NT2/D1 (cell line): ENCODE measurements at regions not wholly inside any gene's neighbourhood (a gene's known extent, or its start where the extent isn't known, plus 50 kb on each side); places are given as distances from the start of the nearest gene placed in this dataset.

Experiments used
- DNase-seq: peaks from one replicate; pipeline ENCODE4 v3.0.0-alpha.2; 2011; ENCODE audit warnings: low read depth, low spot score
- H3K27me3 ChIP-seq: 2 replicates; pipeline ENCODE4 v1.6.0; 2011; ENCODE audit warnings: mild to moderate bottlenecking; ENCODE audit not compliant: insufficient read length, insufficient read depth
- H3K36me3 ChIP-seq: 2 replicates; pipeline ENCODE4 v1.6.1; 2011; ENCODE audit warnings: mild to moderate bottlenecking, low read length, mixed read lengths; ENCODE audit not compliant: insufficient read depth, insufficient read length
- H3K4me1 ChIP-seq: 2 replicates; pipeline ENCODE4 v1.5.1; 2011; ENCODE audit not compliant: insufficient read depth, insufficient read length
- H3K4me3 ChIP-seq: 2 replicates; pipeline ENCODE4 v1.5.1; 2011; ENCODE audit warnings: low read depth; ENCODE audit not compliant: insufficient read length
- H3K9ac ChIP-seq: 2 replicates; pipeline ENCODE4 v1.6.0; 2011; ENCODE audit warnings: low read depth; ENCODE audit not compliant: insufficient read length
- H3K9me3 ChIP-seq: 2 replicates; pipeline ENCODE4 v1.5.1; 2011; ENCODE audit warnings: mild to moderate bottlenecking, low read length; ENCODE audit not compliant: insufficient read depth
- SUZ12 ChIP-seq: IDR thresholded peaks from 2 replicates; pipeline ENCODE4 v1.6.1; 2011; ENCODE audit not compliant: insufficient read length, insufficient read depth; ENCODE audit errors: extremely low read depth
- YY1 ChIP-seq: IDR thresholded peaks from 2 replicates; pipeline ENCODE4 v1.6.1; 2011; ENCODE audit not compliant: insufficient read length, insufficient read depth
- ZNF274 ChIP-seq: IDR thresholded peaks from 2 replicates; pipeline ENCODE4 v1.6.1; 2011; ENCODE audit warnings: mild to moderate bottlenecking, low read depth, low read length

GRCh38 chr10:104581884-104582601 is 59.0 kb upstream of the SORCS3 start:
- no peaks in the 10 kb centered on the region for H3K4me1 ChIP-seq
- no peaks in the 10 kb centered on the region for H3K9me3 ChIP-seq
- H3K9ac ChIP-seq: no peak overlapping the region
- H3K36me3 ChIP-seq: no peaks in the 10 kb centered on the region
- TF ChIP-seq YY1: no peak
- no peak for TF ChIP-seq SUZ12
- TF ChIP-seq ZNF274: no peak
- no peak overlapping the region for H3K4me3 ChIP-seq
- DNase-seq: no peak
- peaks cover 3% of the 10 kb centered on the region for H3K27me3 ChIP-seq

- H3K9me3 ChIP-seq: no peaks in the 10 kb centered on the region
- TF ChIP-seq YY1 (no peak), ZNF274 (no peak), SUZ12 (no peak)
- DNase-seq: no peak
- no peak overlapping the region for H3K9ac ChIP-seq
- H3K27me3 ChIP-seq: peaks cover 3% of the 10 kb centered on the region
- H3K36me3 ChIP-seq: no peaks in the 10 kb centered on the region
- no peaks in the 10 kb centered on the region for H3K4me1 ChIP-seq
- no peak overlapping the region for H3K4me3 ChIP-seq
Observed at GRCh38 chr10:104582602-104582951, 58.5 kb upstream of the SORCS3 start.

GRCh38 chr10:104582966-104583365 is 58.1 kb upstream of the SORCS3 start:
- Histone ChIP-seq H3K9ac (no peak overlapping the region), H3K36me3 (no peaks in the 10 kb centered on the region), H3K4me1 (no peaks in the 10 kb centered on the region), H3K9me3 (no peaks in the 10 kb centered on the region), H3K4me3 (no peak overlapping the region), H3K27me3 (peaks cover 3% of the 10 kb centered on the region)
- TF ChIP-seq SUZ12: no peak
- DNase-seq: no peak

GRCh38 chr10:104584541-104584940 is 56.5 kb upstream of the SORCS3 start:
- no peaks in the 10 kb centered on the region for H3K4me1 ChIP-seq

GRCh38 chr10:104587751-104588150 is 53.3 kb upstream of the SORCS3 start:
- Histone ChIP-seq H3K27me3 (no peaks in the 10 kb centered on the region), H3K9ac (no peak overlapping the region)
- DNase-seq: no peak

More at GRCh38 chr10:104584541-104584940, 56.5 kb upstream of the SORCS3 start:
- Histone ChIP-seq H3K36me3 (no peaks in the 10 kb centered on the region), H3K9me3 (no peaks in the 10 kb centered on the region), H3K4me3 (no peak overlapping the region), H3K27me3 (peaks cover 3% of the 10 kb centered on the region), H3K9ac (no peak overlapping the region)
- TF ChIP-seq ZNF274 (no peak), YY1 (no peak), SUZ12 (no peak)
- no peak for DNase-seq

GRCh38 chr10:104589431-104589830 is 51.7 kb upstream of the SORCS3 start:
- peaks cover 3% of the 10 kb centered on the region for H3K4me1 ChIP-seq
- DNase-seq: no peak
- TF ChIP-seq ZNF274 (no peak), SUZ12 (no peak), YY1 (no peak)
- no peak overlapping the region for H3K9ac ChIP-seq
- H3K36me3 ChIP-seq: no peaks in the 10 kb centered on the region
- H3K4me3 ChIP-seq: no peak overlapping the region
- H3K9me3 ChIP-seq: no peaks in the 10 kb centered on the region
- no peaks in the 10 kb centered on the region for H3K27me3 ChIP-seq

More at GRCh38 chr10:104587751-104588150, 53.3 kb upstream of the SORCS3 start:
- no peaks in the 10 kb centered on the region for H3K9me3 ChIP-seq
- H3K4me1 ChIP-seq: peaks cover 3% of the 10 kb centered on the region
- no peak for TF ChIP-seq SUZ12
- TF ChIP-seq YY1: no peak
- no peak for TF ChIP-seq ZNF274
- H3K4me3 ChIP-seq: no peak overlapping the region
- H3K36me3 ChIP-seq: no peaks in the 10 kb centered on the region

- H3K36me3 ChIP-seq: no peaks in the 10 kb centered on the region
- H3K4me1 ChIP-seq: peaks cover 3% of the 10 kb centered on the region
- TF ChIP-seq ZNF274 (no peak), YY1 (no peak)
- no peaks in the 10 kb centered on the region for H3K9me3 ChIP-seq
- H3K27me3 ChIP-seq: no peaks in the 10 kb centered on the region
- no peak overlapping the region for H3K4me3 ChIP-seq
- H3K9ac ChIP-seq: no peak overlapping the region
- peak; percentile 38 for DNase-seq
Observed at GRCh38 chr10:104589871-104590270, 51.2 kb upstream of the SORCS3 start.
